Glomerular visceral epithelial cell (primary cell): ENCODE measurements at regions not wholly inside any gene's neighbourhood (a gene's known extent, or its start where the extent isn't known, plus 50 kb on each side); places are given as distances from the start of the nearest gene placed in this dataset.
"Not testable (repeated sequence)": the region's sequence is repeated elsewhere in the genome, so short reads cannot be mapped to it uniquely, and the experiment has no call there.

Experiments used
- DNase-seq: peaks from one replicate; pipeline ENCODE4 v3.0.0-alpha.2; 2016; ENCODE audit errors: extremely low spot score

- no peak for DNase-seq
Measured at GRCh38 chr11:127864861-127865260, 722.5 kb downstream of the ETS1 start.

GRCh38 chr11:127862406-127862805, 725.0 kb downstream of the ETS1 start:
- DNase-seq = peak; percentile 10

DNA sequence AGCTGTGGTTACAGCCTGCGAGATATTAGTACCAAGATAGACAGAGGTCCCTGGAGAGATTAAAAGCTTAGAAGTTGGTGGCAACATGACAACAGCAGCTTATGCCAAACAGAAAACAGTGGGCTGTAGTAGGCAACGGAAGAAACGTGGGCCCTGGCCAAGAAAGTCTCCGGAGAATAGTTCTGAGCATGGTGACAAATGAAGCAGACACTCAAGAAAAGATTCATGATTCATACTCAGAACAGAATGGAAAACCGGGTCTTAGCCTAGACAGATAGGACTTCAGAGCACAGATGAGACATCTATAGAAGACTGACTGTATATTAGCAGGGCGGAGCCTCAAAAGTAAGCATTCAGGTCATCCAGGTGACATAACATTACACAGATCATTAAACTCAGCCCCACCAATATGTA, 727.4 kb downstream of the ETS1 start:
- no peak for DNase-seq

DNA sequence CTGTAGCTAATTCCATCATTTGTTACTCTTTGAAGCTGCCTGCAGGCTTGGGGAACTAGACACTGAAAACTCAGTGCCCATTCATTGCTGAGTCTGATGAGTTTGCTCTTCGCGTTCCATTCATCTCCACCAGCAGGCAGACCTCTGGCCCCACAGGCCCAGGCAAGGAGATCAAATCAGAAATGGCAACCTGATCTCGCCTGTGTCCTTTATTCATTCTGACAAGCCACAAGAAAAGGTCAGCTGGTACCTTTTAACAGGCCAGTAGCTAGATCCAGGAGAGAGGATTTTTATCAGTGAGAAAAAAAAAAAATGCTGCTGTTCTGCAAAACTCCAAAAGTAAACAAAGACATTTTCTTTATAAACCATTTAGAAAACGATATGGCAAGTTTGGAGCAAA, 742.5 kb downstream of the ETS1 start:
- no peak for DNase-seq

- peak; percentile 45 for DNase-seq
Measured at GRCh38 chr11:127843483-127844396, 743.6 kb downstream of the ETS1 start.

DNA sequence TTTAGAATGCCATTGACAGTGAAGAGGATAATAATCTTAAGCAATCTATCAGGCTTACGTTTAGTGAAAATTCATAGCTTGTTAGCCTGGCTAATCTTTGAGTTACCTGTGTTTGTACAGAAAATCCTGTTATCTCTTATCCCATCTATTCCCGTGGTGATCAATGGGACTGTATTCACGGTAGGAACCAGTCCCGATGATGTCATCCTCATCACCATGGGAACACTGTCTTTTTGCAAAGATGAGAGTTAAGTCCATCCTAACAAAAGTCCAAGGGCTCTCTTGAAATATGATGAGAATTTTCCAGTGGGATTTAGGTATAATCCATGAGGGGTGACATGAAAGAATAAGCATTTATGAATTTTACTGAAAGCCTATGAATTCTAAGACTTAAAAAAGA, 762.2 kb downstream of the ETS1 start:
- DNase-seq = no peak

- DNase-seq = no peak
Measured at GRCh38 chr11:127818625-127819024, 768.7 kb downstream of the ETS1 start.

GRCh38 chr11:127816962-127817361, 770.4 kb downstream of the ETS1 start:
- DNase-seq = no peak

GRCh38 chr11:127815331-127815730, 772.0 kb downstream of the ETS1 start:
- DNase-seq = no peak

GRCh38 chr11:127806501-127806900, 780.9 kb downstream of the ETS1 start:
- DNase-seq = no peak

DNA sequence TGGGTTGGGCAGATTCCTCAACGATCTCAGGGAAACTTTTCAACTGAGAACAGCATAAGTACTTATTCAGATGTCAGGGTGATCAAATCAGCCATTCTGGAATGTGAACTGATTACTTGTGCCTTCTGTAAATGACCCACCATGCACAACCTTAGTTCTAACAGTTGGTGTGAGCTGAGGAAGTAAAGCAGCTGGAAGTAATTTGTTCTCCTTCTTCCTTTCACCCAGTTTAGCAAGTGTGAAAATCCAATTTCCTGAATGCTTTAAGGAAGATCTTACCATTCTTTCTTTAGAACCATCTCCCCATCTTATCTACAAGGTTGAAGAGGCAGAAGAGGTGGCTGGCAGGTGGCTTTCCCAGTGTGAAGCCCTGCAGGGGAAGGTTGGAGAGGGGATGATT, 781.6 kb downstream of the ETS1 start:
- DNase-seq = no peak

DNA sequence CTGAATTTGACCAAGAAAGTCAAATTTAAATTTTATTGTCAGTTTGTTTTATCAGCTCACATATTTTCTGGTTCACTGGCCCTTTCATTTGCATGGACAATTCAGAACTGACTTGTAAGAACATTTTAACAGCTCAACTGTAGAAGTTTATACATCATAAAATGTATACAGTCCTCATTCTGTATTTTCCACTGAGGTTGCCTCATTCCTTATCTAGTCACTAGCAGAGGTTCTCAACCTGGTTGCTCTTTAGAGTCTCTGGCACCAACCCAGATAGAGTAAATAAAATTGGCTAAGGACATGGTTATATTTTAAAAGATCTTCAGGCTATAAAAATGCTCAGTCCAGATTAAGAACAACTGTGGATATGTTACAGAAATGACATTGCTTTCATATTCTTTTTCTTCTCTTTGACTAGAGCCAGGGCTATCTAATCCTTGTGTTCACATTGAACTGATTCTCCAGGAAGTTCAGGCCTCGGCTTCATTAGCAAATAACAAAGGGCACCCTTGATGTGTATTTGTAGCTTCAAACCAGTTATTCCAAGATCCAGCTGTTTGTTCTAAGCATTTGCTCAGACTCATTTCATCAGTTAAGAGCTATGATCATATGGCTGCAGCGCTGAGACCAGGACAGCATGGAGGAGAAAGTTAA, 782.5 kb downstream of the ETS1 start:
- DNase-seq = no peak

DNA sequence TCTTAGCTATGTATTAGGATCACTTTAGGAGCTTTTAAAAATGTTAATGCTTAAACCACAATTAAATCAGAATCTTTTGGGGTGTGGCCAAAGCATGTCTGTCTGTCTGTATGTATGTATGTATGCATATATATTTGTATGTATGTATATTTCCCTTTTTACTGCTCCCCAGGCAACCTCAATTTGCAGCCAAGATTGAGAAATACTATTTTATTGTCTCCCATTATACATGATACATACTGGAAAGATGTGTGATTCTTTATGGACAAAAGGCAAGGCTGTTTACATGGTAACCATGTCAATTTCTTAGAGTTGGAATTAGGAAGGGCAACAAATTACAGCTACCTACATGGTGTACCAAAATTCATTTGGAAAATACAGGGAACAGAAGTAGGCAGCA, 783.6 kb downstream of the ETS1 start:
- DNase-seq = no peak

- no peak for DNase-seq
Measured at GRCh38 chr11:127800989-127801688, 786.2 kb downstream of the ETS1 start.

GRCh38 chr11:127795326-127795725, 792.0 kb downstream of the ETS1 start:
- DNase-seq = no peak

DNA sequence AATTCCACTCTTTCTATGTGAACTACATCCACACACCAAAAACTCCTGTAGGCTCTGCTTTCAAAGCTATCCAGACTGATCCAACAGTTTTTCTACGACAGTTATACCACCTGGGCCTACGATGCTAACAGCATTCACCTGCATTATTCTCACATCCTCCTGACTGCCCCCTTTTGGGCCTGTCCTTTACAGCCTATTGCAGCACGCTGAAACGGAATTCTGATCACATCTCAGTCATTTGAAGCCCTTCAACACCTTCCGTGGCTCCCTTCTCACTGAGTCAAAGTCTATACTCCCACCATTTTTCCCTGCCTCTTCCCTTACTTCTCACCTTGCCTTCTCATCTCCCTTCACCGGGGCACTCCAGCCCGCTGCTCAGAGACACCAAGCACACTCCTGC, 791.3 kb upstream of the KIRREL3 start:
- DNase-seq = no peak

GRCh38 chr11:127790592-127790991, 790.0 kb upstream of the KIRREL3 start:
- DNase-seq = no peak

GRCh38 chr11:127789927-127790326, 789.4 kb upstream of the KIRREL3 start:
- DNase-seq = no peak

GRCh38 chr11:127772938-127773337, 772.4 kb upstream of the KIRREL3 start:
- not testable (repeated sequence) for DNase-seq

DNA sequence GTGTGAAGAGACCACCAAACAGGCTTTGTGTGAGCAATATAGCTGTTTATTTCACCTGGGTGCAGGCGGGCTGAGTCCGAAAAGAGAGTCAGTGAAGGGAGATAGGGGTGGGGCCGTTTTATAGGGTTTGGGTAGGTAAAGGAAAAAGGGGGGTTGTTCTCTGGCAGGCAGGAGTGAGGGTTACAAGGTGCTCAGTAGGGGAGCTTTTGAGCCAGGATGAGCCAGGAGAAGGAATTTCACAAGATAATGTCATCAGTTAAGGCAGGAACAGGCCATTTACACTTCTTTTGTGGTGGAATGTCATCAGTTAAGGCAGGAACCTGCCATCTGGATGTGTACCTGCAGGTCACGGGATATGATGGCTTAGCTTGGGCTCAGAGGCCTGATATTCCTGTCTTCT, 768.4 kb upstream of the KIRREL3 start:
- not testable (repeated sequence) for DNase-seq

- DNase-seq = no peak
Measured at GRCh38 chr11:127766734-127767133, 766.2 kb upstream of the KIRREL3 start.

GRCh38 chr11:127738771-127739286, 738.3 kb upstream of the KIRREL3 start:
- DNase-seq = no peak
